GM20000 (cell line): ENCODE measurements at regions not wholly inside any gene's neighbourhood (a gene's known extent, or its start where the extent isn't known, plus 50 kb on each side); places are given as distances from the start of the nearest gene placed in this dataset.

Source experiments
- DNase-seq: peaks from one replicate; pipeline ENCODE4 v3.0.0; 2012; ENCODE audit warnings: low spot score
- TF ChIP-seq, protein P1 (sequence below): IDR thresholded peaks from 2 replicates; pipeline ENCODE4 v1.5.1; 2012; ENCODE audit warnings: mild to moderate bottlenecking, control low read depth; ENCODE audit errors: extremely low read depth, missing control alignments

DNA sequence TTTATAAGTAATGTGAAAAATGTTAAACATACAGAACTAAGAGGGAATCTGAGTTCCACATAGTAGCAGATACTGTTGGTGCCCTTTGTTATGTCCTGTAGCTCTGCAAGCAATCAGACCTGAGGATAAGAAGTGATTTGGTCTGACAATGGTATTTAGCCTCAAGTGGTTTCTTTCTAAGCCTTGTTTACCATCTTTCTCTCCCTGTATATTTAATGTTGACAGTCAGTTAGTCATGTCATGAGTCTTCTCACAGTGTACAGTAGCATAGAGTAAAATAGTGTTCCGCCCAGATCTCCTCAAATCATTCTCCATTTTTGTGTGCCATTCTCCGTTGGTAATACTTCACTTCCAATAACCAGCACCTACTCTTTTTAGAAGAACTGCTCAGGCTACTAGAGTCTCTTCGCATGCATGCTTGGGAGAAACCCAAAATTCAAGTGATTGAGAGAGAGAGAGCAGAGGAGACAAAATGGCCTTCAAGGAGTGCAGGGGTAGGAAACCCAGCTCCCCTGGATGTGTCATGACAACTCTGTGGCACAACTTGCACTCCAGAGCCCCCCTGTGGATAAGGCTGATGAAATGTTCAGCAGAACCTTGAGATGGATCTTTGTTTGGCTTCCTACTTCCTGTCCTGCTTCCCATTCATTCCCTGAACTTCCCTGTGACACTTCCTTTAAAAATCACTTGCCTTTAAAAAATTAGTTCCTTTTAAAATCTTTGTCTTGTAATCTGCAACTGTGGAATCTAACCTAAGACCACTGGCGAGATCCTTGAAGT is 129.2 kb upstream of the FST start:
- DNase-seq: no peak
- TF ChIP-seq, protein P1, sequence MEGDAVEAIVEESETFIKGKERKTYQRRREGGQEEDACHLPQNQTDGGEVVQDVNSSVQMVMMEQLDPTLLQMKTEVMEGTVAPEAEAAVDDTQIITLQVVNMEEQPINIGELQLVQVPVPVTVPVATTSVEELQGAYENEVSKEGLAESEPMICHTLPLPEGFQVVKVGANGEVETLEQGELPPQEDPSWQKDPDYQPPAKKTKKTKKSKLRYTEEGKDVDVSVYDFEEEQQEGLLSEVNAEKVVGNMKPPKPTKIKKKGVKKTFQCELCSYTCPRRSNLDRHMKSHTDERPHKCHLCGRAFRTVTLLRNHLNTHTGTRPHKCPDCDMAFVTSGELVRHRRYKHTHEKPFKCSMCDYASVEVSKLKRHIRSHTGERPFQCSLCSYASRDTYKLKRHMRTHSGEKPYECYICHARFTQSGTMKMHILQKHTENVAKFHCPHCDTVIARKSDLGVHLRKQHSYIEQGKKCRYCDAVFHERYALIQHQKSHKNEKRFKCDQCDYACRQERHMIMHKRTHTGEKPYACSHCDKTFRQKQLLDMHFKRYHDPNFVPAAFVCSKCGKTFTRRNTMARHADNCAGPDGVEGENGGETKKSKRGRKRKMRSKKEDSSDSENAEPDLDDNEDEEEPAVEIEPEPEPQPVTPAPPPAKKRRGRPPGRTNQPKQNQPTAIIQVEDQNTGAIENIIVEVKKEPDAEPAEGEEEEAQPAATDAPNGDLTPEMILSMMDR: no peak

GRCh38 chr5:53355316-53355715 is 125.1 kb upstream of the FST start:
- DNase-seq: no peak
- TF ChIP-seq, protein P1: no peak

DNA sequence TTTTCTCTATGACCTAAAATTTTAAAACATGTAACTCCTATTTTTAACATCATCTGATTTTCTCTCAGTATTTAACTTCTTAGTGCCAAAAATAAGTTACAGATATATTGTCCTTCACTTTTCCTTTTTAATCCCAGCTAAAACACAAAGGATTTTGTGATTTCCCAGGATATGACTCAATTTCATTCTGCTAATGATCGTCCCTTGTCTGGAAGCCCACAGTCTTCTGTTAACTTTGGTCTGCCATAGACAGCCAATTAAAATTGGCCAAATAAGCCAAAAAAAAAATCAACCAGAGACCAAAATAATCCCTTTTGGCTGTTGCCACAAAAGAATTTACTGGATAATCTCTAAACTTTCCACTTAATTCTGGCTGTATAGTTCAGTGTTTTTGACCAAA is 124.5 kb upstream of the FST start:
- TF ChIP-seq, protein P1: no peak
- no peak for DNase-seq

DNA sequence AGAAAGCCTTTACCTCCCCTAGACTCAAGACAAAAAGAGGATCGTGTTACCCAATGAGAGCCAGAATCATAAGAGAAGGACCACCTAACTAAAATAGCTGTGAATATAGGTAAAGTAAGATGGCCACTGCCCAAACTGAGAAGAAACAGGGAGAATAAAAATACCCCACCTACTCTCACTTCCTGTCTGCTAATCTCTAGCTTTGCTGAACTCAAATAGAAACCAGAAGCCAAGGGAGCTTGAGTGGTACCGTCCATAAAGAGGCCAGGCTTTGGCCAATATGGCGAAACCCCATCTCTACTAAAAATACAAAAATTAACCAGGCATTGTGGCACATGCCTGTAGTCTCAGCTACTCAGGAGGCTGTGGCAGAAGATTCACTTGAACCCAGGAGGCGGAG is 123.0 kb upstream of the FST start:
- no peak for DNase-seq
- TF ChIP-seq, protein P1: no peak

DNA sequence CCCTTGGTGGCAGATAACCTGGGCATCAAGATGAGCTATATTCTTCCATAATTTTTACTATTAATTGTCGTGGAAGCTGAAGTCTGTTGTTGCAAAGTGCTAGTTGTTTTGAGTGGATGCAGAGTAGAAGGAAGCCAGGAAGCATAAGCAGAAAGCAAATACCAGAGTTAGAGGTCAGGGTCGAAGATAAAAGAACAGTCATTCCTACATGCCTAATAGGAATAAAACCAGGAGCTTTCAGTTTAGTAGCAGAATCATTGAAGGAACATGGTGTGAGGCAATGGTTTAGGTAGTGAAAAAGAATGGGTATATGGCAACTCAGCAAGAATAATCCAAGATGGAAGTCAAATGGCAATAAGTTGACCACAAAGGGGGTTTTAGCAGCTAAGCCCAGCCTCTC is 121.6 kb upstream of the FST start:
- TF ChIP-seq, protein P1: no peak

GRCh38 chr5:53359916-53360517 is 120.4 kb upstream of the FST start:
- no peak for DNase-seq

More for the DNA sequence above, 121.6 kb upstream of the FST start:
- DNase-seq: no peak

GRCh38 chr5:53360811-53361210 is 119.6 kb upstream of the FST start:
- TF ChIP-seq, protein P1: no peak
- DNase-seq: no peak

More at GRCh38 chr5:53359916-53360517, 120.4 kb upstream of the FST start:
- TF ChIP-seq, protein P1: no peak
